H1 (cell line): ENCODE measurements at regions not wholly inside any gene's neighbourhood (a gene's known extent, or its start where the extent isn't known, plus 50 kb on each side); places are given as distances from the start of the nearest gene placed in this dataset.

Source experiments
- CBX5 ChIP-seq: fragments of 300-800, 300-1000 bp; sonication (generic); IDR thresholded peaks from 2 replicates; pipeline ENCODE4 v1.7.1; 2016; ENCODE audit warnings: antibody characterized with exemption, low read length, low read depth
- CBX8 ChIP-seq: fragments of 300-800, 300-1000 bp; sonication (generic); IDR thresholded peaks from 2 replicates; pipeline ENCODE4 v1.7.1; 2016; ENCODE audit warnings: low read depth, low read length, borderline replicate concordance
- SP2 ChIP-seq: IDR thresholded peaks from 2 replicates; pipeline ENCODE4 v1.6.1; 2012; ENCODE audit warnings: mild to moderate bottlenecking, low read length, inconsistent platforms

GRCh38 chr5:165086465-165086864, 1581.0 kb downstream of the MAT2B start (continued):
- TF ChIP-seq CBX5 (no peak), SP2 (no peak), CBX8 (no peak)
- TF ChIP-seq, all 59 proteins: peak for 0
